Left lung (tissue), 4 donors: ENCODE measurements at regions not wholly inside any gene's neighbourhood (a gene's known extent, or its start where the extent isn't known, plus 50 kb on each side); places are given as distances from the start of the nearest gene placed in this dataset.
A peak's percentile ranks its signal among the peaks of the same experiment; 100 is the strongest.

Source experiments
- ATAC-seq: fragments of 200-7000 bp; cut with Tn5 transposase; one replicate; pipeline ENCODE4 v1.9.1; 2020; ENCODE audit warnings: moderate library complexity
- DNase-seq, 4 donors: peaks; one replicate each; pipeline ENCODE4 v3.0.0-alpha.2; 2013 to 2020
- H3K27ac ChIP-seq, 2 donors: fragments of 200-600 bp; sonication (generic) in 1 of 2; one replicate each; pipeline versions ENCODE4 v1.5.0 to v1.8.0; 2020 to 2021
- H3K27me3 ChIP-seq, 2 donors: fragments of 200-600 bp; sonication (generic) in 1 of 2; one replicate each; pipeline versions ENCODE4 v1.5.0 to v1.8.0; 2020 to 2021
- H3K36me3 ChIP-seq, 2 donors: fragments of 200-600 bp; sonication (generic) in 1 of 2; one replicate each; pipeline versions ENCODE4 v1.5.0 to v1.8.0; 2020 to 2021
- H3K4me1 ChIP-seq, 2 donors: fragments of 200-600 bp; one replicate each; pipeline ENCODE4 v1.8.0; 2021
- H3K4me3 ChIP-seq, 2 donors: fragments of 200-600 bp; sonication (generic) in 1 of 2; one replicate each; pipeline versions ENCODE4 v1.5.0 to v1.8.0; 2020 to 2021; ENCODE audit warnings: mild to moderate bottlenecking in 1 of 2
- H3K9me3 ChIP-seq, 2 donors: fragments of 200-600 bp; sonication (generic) in 1 of 2; one replicate each; pipeline versions ENCODE4 v1.5.0 to v1.8.0; 2020 to 2021
- intact Hi-C, 2 donors: fragments of 100-400 bp; cut with DNase I; formaldehyde crosslinking; loops; one replicate each; pipeline versions ENCODE4 v1.11.2 to v1.14.2; 2022
- TF ChIP-seq, protein P1 (sequence below), 2 donors: fragments of 200-600 bp; sonication (generic) in 1 of 2; IDR thresholded peaks; one replicate each; pipeline versions ENCODE4 v1.5.0 to v1.8.0; 2021; ENCODE audit warnings: antibody characterized with exemption in 2 of 2
- donor health status: DM: no; HTN: yes; CAD: no.
- donor health status: DM: no; HTN: no; CAD: no.

- TF ChIP-seq, protein P1, sequence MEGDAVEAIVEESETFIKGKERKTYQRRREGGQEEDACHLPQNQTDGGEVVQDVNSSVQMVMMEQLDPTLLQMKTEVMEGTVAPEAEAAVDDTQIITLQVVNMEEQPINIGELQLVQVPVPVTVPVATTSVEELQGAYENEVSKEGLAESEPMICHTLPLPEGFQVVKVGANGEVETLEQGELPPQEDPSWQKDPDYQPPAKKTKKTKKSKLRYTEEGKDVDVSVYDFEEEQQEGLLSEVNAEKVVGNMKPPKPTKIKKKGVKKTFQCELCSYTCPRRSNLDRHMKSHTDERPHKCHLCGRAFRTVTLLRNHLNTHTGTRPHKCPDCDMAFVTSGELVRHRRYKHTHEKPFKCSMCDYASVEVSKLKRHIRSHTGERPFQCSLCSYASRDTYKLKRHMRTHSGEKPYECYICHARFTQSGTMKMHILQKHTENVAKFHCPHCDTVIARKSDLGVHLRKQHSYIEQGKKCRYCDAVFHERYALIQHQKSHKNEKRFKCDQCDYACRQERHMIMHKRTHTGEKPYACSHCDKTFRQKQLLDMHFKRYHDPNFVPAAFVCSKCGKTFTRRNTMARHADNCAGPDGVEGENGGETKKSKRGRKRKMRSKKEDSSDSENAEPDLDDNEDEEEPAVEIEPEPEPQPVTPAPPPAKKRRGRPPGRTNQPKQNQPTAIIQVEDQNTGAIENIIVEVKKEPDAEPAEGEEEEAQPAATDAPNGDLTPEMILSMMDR (IDR thresholded peaks at IDR 0.05): no peak
- intact Hi-C loops: no loop called here
- no peak overlapping the region for H3K4me3 ChIP-seq
- H3K4me1 ChIP-seq: no peaks in the 10 kb centered on the region
- H3K27me3 ChIP-seq: no peaks in the 10 kb centered on the region
- no peak for DNase-seq
- H3K9me3 ChIP-seq: no peaks in the 10 kb centered on the region
- ATAC-seq: no peak
- H3K27ac ChIP-seq: no peak overlapping the region
- no peaks in the 10 kb centered on the region for H3K36me3 ChIP-seq
Measured at GRCh38 chr7:145082366-145083161, 246.7 kb upstream of the TPK1 start.

GRCh38 chr7:145065473-145065872 is 229.6 kb upstream of the TPK1 start:
- ATAC-seq: no peak
- H3K36me3 ChIP-seq: no peaks in the 10 kb centered on the region

DNA sequence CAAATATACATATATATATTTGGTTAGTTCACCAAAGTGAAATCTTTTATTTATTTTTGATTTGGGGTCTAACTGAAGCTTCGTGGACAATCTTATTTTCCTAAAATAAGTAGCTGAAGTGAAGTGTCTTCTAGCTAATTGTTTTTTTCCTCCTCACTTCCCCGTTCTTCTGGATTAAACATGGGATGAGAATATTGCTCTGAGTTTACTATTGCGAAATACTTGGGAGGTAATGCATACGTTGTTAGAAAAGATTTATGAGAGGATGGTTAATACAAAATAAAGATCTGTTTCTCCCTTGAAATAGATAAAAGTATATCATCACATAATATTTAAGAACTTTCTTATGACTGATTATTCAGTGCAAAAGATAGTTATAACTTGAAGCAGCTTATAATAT is 228.3 kb upstream of the TPK1 start:
- Histone ChIP-seq H3K27me3 (no peaks in the 10 kb centered on the region), H3K9me3 (no peaks in the 10 kb centered on the region), H3K36me3 (no peaks in the 10 kb centered on the region), H3K27ac (no peak overlapping the region), H3K4me3 (no peak overlapping the region), H3K4me1 (no peaks in the 10 kb centered on the region)
- DNase-seq: no peak
- no peak for ATAC-seq
- TF ChIP-seq, protein P1 (IDR thresholded peaks at IDR 0.05): no peak
- intact Hi-C loops: no loop called here

More at GRCh38 chr7:145065473-145065872, 229.6 kb upstream of the TPK1 start:
- no peak for DNase-seq
- intact Hi-C loops: no loop called here
- Histone ChIP-seq H3K4me1 (no peaks in the 10 kb centered on the region), H3K4me3 (no peak overlapping the region), H3K9me3 (no peaks in the 10 kb centered on the region), H3K27me3 (no peaks in the 10 kb centered on the region), H3K27ac (no peak overlapping the region)
- TF ChIP-seq, protein P1 (IDR thresholded peaks at IDR 0.05): no peak

DNA sequence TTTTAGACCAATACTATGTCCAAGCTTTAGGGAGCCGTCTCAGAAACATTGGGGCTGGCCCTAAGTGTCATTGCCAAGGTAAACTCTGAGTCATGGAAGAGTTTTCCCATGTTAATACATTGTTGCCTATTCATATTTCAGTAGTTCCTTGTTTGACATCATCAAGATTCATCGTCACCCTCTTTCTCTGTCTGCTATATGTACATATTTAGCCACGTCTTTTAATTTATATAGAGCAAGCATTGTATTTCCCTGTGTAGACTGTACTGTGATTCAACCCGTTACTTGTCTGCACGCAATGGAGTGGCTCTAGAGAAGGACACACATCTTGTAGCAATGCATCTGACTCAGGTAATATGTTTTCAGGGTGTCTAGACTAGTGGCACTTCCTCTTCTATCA is 217.9 kb upstream of the TPK1 start:
- intact Hi-C loops: no loop called here
- Histone ChIP-seq H3K9me3 (no peaks in the 10 kb centered on the region), H3K4me3 (no peak overlapping the region), H3K27ac (no peak overlapping the region), H3K4me1 (no peaks in the 10 kb centered on the region), H3K27me3 (no peaks in the 10 kb centered on the region), H3K36me3 (no peaks in the 10 kb centered on the region)
- TF ChIP-seq, protein P1 (IDR thresholded peaks at IDR 0.05): no peak
- no peak for ATAC-seq
- no peak for DNase-seq

DNA sequence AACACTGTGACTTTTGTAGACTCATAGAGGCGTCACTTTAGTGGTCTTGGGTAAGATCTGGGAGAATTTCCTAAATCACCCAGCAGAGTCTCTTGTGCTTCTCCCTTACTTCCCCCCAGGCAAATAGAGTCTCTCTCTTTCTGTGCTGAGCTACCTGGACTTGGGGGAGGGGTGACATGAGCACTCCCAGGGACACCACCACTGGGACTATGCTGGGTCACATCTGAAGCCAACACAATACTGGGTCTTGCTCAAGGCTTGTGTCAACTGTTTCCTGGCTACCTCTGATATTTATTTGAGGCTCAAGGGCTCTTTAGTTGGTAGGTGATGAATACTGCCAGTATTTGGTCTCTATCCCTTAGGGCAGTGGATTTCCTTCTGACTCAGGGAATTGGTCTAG is 214.6 kb upstream of the TPK1 start:
- intact Hi-C loops: no loop called here
- no peak for DNase-seq
- Histone ChIP-seq H3K4me1 (no peaks in the 10 kb centered on the region), H3K4me3 (no peak overlapping the region), H3K27ac (no peak overlapping the region), H3K36me3 (no peaks in the 10 kb centered on the region), H3K9me3 (no peaks in the 10 kb centered on the region), H3K27me3 (no peaks in the 10 kb centered on the region)
- peak; percentile 62 for ATAC-seq
- TF ChIP-seq, protein P1 (IDR thresholded peaks at IDR 0.05): no peak
